ENCODE measurements at regions not wholly inside any gene's neighbourhood (a gene's known extent, or its start where the extent isn't known, plus 50 kb on each side); places are given as distances from the start of the nearest gene placed in this dataset.

- TF ChIP-seq POLR2A (IDR thresholded peaks at IDR 0.05; ENCODE audit: low read depth, low read length): no peak
- no peak for TF ChIP-seq POU2F2 (IDR thresholded peaks at IDR 0.05; ENCODE audit: low read depth, low read length)
- no peak for TF ChIP-seq TAF1 (IDR thresholded peaks at IDR 0.05; ENCODE audit: low read depth, low read length)
- no peak for TF ChIP-seq SPI1 (IDR thresholded peaks at IDR 0.05; ENCODE audit: low read depth, low read length)
- no peak for TF ChIP-seq POLR2AphosphoS5 (IDR thresholded peaks at IDR 0.05; ENCODE audit: low read depth, low read length)
- TF ChIP-seq PAX5 (IDR thresholded peaks at IDR 0.05; ENCODE audit: insufficient read depth, low read length, severe bottlenecking): no peak
- DNase-seq (ENCODE audit: insufficient read length, low spot score): no peak
- FAIRE-seq: no peak
Measured at GRCh38 chr14:103217538-103217937, 94.3 kb downstream of the TNFAIP2 start.

DNA sequence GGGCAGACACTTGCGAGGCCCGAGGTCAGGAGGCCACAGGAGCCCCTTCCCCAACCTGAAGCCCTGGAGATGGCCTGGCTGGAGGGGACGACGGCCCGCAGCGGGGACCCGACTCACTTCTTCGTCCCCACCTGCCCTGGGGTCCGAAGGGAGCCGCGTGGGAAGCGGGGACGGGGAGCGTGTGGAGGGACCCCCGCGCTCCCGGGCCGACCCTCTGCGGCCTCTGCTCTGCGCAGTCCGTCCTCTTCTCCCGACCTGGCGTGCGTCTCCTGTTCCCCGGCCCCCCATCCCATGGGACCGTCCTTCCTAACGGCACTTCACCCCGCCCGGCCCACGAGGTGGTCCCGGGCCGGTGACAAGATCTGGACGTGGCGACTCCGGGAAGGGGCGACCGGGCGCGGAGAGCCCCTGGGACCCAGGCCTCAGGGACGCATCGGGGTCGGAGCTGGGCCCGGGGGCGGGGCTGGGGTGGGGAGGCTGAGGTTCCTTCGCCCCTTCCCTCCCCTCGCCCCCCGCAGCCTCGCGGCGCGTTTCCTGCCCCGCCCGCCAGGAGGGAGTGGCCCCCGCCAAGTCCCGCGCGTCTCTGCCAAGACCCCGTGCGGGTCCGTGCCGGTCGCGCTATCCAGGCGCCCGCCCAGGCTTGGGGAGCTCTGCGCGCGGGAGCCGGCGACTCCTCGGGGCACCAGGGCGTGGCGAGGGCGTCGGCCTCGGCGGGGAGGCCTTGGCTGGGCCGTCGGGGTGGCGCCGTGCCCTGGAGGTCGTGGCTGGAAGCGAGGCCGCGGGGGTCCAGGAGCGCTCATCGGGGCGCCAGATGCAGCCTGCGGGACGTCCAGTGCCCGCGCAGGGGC is 97.1 kb downstream of the TNFAIP2 start:
- no peak for DNase-seq (ENCODE audit: insufficient read length, low spot score)
- TF ChIP-seq POLR2A (IDR thresholded peaks at IDR 0.05; ENCODE audit: low read depth, low read length) (no peak), POLR2AphosphoS5 (IDR thresholded peaks at IDR 0.05; ENCODE audit: low read depth, low read length) (no peak), SPI1 (IDR thresholded peaks at IDR 0.05; ENCODE audit: low read depth, low read length) (no peak), PAX5 (IDR thresholded peaks at IDR 0.05; ENCODE audit: insufficient read depth, low read length, severe bottlenecking) (no peak), TAF1 (IDR thresholded peaks at IDR 0.05; ENCODE audit: low read depth, low read length) (no peak), POU2F2 (IDR thresholded peaks at IDR 0.05; ENCODE audit: low read depth, low read length) (no peak)
- FAIRE-seq: no peak

DNA sequence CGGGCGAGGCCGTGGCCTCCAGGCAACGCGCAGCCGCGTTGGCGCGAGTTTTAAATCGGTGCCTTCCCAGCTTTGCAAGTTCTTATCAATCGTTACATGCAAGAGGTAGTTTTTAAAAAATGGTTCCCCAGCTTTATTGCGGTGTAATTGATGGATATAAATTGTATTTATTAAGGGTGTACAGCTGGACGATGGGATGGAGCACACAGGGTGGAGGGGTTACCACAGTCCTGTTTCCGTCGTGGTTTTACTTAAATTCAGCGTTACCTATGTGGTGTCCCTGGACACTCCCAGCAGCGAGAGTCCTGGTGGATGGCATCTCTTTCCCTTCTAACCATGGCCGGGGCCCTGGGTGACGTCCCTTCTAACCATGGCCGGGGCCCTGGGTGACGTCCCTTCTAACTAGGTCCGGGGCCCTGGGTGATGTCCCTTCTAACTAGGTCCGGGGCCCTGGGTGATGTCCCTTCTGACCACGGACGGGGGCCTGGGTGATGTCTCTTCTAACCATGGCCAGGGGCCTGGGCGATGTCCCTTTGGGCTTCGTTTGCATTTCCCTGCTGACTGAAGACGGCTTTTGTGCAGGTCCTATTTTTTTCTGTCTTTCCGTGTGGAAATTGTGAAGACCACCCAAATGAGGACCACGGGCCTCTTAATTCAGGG is 97.9 kb downstream of the TNFAIP2 start:
- TF ChIP-seq POU2F2 (IDR thresholded peaks at IDR 0.05; ENCODE audit: low read depth, low read length) (no peak), PAX5 (IDR thresholded peaks at IDR 0.05; ENCODE audit: insufficient read depth, low read length, severe bottlenecking) (no peak), POLR2AphosphoS5 (IDR thresholded peaks at IDR 0.05; ENCODE audit: low read depth, low read length) (no peak), POLR2A (IDR thresholded peaks at IDR 0.05; ENCODE audit: low read depth, low read length) (no peak), TAF1 (IDR thresholded peaks at IDR 0.05; ENCODE audit: low read depth, low read length) (no peak), SPI1 (IDR thresholded peaks at IDR 0.05; ENCODE audit: low read depth, low read length) (no peak)
- DNase-seq (ENCODE audit: insufficient read length, low spot score) (no peak), FAIRE-seq (no peak)

DNA sequence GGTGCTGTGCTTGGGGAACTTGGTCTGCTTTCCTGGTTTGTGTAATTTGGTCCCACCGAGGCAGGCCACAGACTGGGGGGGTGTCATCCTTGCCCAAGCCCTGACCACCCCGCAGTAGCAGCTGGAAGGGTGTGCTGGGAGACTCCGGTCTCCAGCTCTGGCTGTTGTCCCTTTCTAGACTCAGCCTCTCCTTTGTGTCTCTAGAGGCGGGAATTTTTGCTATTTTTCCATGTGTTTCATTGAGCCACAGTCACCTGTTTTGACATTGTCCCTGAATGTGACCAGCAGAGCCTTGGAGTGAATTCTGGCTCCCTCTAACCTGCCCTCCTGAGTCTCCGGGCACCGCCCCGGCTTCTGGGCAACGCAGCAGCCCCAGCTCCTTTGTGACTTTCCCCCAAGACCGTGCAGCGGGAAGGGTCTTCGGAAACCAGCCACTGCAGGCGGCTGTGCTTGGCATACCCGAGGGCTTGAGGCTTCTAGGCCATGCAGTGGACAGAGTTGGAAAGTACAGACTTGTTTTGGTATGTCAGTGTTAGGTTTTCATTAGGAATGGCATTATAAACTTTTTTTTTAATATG is 98.6 kb downstream of the TNFAIP2 start:
- FAIRE-seq: no peak
- TF ChIP-seq TAF1 (IDR thresholded peaks at IDR 0.05; ENCODE audit: low read depth, low read length): no peak
- TF ChIP-seq POLR2AphosphoS5 (IDR thresholded peaks at IDR 0.05; ENCODE audit: low read depth, low read length): no peak
- TF ChIP-seq POU2F2 (IDR thresholded peaks at IDR 0.05; ENCODE audit: low read depth, low read length): no peak
- TF ChIP-seq SPI1 (IDR thresholded peaks at IDR 0.05; ENCODE audit: low read depth, low read length): no peak
- no peak for TF ChIP-seq POLR2A (IDR thresholded peaks at IDR 0.05; ENCODE audit: low read depth, low read length)
- TF ChIP-seq PAX5 (IDR thresholded peaks at IDR 0.05; ENCODE audit: insufficient read depth, low read length, severe bottlenecking): no peak
- DNase-seq (ENCODE audit: insufficient read length, low spot score): no peak

DNA sequence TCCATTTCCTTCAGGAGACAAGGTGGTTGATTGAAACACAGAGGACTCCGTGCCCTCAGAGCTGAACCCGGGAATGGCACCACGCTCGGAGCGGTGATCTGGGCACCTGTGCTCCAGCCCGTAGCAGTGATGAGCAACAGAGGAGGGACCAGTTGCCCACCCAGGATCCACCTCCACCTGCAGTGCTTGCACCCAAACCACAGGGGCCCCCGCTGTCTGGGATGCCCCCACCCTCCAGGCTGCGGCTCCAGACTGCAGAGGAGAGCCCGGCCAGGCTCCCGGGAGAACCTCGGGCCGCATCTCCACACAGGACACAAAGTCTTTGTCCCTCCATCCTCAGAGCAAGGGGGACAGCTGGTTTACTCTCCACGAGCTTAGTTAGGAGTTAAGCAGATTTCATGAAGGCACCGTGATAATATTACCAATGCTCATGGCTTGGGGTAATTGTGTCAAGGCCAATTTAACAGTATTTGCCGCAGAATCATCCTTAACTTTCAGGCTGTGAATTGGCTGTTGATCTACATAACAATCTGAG is 100.6 kb downstream of the TNFAIP2 start:
- TF ChIP-seq TAF1 (IDR thresholded peaks at IDR 0.05; ENCODE audit: low read depth, low read length) (no peak), POLR2A (IDR thresholded peaks at IDR 0.05; ENCODE audit: low read depth, low read length) (no peak), POU2F2 (IDR thresholded peaks at IDR 0.05; ENCODE audit: low read depth, low read length) (no peak), POLR2AphosphoS5 (IDR thresholded peaks at IDR 0.05; ENCODE audit: low read depth, low read length) (no peak), PAX5 (IDR thresholded peaks at IDR 0.05; ENCODE audit: insufficient read depth, low read length, severe bottlenecking) (no peak), SPI1 (IDR thresholded peaks at IDR 0.05; ENCODE audit: low read depth, low read length) (no peak)
- DNase-seq (ENCODE audit: insufficient read length, low spot score): no peak
- no peak for FAIRE-seq

DNA sequence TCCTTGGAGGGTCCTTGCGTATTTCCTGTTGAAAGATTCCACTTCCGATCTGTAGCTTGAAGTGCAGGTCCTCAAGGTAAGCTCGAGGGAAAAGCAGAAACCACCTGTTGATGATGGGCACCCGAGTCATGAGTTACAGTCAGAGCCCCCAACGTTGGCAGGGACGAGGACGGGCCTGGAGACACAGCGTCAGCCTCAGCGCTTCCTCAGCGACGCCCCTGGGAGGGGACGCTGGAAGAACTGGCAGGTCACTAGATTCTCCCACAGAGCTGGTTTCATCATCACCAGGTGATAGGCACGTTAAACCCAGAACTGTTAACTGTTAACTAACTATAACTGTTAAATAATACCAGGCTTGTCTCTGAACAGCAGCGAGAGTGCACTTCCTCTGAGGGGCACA is 101.8 kb downstream of the TNFAIP2 start:
- DNase-seq (ENCODE audit: insufficient read length, low spot score) (no peak), FAIRE-seq (no peak)
- TF ChIP-seq PAX5 (IDR thresholded peaks at IDR 0.05; ENCODE audit: insufficient read depth, low read length, severe bottlenecking) (no peak), POU2F2 (IDR thresholded peaks at IDR 0.05; ENCODE audit: low read depth, low read length) (no peak), TAF1 (IDR thresholded peaks at IDR 0.05; ENCODE audit: low read depth, low read length) (no peak), POLR2AphosphoS5 (IDR thresholded peaks at IDR 0.05; ENCODE audit: low read depth, low read length) (no peak), SPI1 (IDR thresholded peaks at IDR 0.05; ENCODE audit: low read depth, low read length) (no peak), POLR2A (IDR thresholded peaks at IDR 0.05; ENCODE audit: low read depth, low read length) (no peak)

- FAIRE-seq (no peak), DNase-seq (ENCODE audit: insufficient read length, low spot score) (no peak)
- no peak for TF ChIP-seq POLR2AphosphoS5 (IDR thresholded peaks at IDR 0.05; ENCODE audit: low read depth, low read length)
Measured at GRCh38 chr14:103225476-103225875, 102.2 kb downstream of the TNFAIP2 start.

GRCh38 chr14:103227094-103227768 is 104.0 kb downstream of the TNFAIP2 start:
- TF ChIP-seq POU2F2 (IDR thresholded peaks at IDR 0.05; ENCODE audit: low read depth, low read length) (no peak), POLR2AphosphoS5 (IDR thresholded peaks at IDR 0.05; ENCODE audit: low read depth, low read length) (no peak), PAX5 (IDR thresholded peaks at IDR 0.05; ENCODE audit: insufficient read depth, low read length, severe bottlenecking) (no peak), TAF1 (IDR thresholded peaks at IDR 0.05; ENCODE audit: low read depth, low read length) (no peak), SPI1 (IDR thresholded peaks at IDR 0.05; ENCODE audit: low read depth, low read length) (no peak), POLR2A (IDR thresholded peaks at IDR 0.05; ENCODE audit: low read depth, low read length) (no peak)
- DNase-seq (ENCODE audit: insufficient read length, low spot score) (no peak), FAIRE-seq (no peak)
